22Rv1 (cell line): ENCODE measurements at regions not wholly inside any gene's neighbourhood (a gene's known extent, or its start where the extent isn't known, plus 50 kb on each side); places are given as distances from the start of the nearest gene placed in this dataset.

Experiments used
- CTCF ChIP-seq: fragments of 450-650 bp; IDR thresholded peaks from 2 replicates; pipeline ENCODE4 v1.5.1; 2017; ENCODE audit warnings: mild to moderate bottlenecking
- ZFX ChIP-seq: fragments of 450-650 bp; IDR thresholded peaks from 2 replicates; pipeline ENCODE4 v1.6.1; 2017; ENCODE audit warnings: antibody characterized with exemption, borderline replicate concordance

DNA sequence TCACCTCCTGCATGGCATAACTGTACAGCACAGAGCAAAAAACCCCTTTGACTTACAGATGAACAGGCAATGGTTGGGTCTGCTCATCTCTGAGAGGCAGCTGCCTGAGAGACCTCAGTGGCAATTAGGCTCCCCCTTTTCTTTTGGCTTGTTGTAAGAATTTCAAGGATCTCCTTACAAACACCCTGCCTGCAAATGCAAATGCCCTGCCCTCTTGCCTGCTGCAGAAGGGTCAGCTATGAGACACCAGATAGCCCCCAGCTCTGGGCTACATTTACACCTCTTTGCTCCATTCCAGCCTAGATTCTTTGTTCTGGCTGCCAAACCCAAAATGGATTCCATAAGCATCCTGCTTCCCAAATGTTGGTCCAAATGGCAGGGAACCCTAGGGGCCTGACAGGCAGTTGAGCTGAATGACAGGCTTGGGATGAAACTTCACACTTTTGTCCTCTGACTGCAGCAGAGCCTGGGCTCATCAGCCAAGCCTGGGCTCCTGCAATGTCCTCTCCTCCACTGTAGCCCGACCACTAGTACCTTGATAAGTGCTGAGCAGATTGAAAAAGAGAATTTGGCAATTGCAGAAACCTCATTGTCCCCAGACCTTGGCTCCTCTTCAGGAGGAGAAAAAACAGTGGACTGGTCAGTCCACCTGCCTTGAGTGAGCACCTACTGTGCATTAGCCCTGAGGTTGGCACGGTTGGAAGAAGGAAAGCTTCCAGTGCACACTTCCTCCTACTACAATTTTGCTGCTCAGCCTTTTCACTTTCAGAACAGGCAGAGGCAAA, 678.3 kb downstream of the BCL11A start:
- TF ChIP-seq CTCF (no peak), ZFX (no peak)
